ENCODE measurements at regions not wholly inside any gene's neighbourhood (a gene's known extent, or its start where the extent isn't known, plus 50 kb on each side); places are given as distances from the start of the nearest gene placed in this dataset.

DNA sequence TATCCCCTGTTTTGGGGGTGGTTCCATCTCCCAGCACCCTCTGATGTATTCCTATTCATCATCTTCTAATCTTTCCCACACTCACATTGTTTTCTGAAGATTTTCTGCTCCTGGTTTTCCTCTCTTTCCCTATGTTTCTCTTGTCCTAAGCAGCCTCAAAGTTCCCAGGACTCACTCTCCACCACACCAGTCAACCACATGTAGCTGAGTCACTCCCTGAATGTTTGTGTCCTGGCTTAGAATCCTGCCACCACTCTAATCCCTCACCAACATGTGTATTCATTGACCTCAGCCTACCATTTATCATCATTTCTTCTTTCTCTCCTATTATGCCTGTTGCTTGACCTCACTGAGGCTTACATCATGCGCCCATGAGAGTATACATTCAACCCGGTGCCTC lies 282.4 kb upstream of the ADAMTS16 start:
- TF ChIP-seq, protein P1, sequence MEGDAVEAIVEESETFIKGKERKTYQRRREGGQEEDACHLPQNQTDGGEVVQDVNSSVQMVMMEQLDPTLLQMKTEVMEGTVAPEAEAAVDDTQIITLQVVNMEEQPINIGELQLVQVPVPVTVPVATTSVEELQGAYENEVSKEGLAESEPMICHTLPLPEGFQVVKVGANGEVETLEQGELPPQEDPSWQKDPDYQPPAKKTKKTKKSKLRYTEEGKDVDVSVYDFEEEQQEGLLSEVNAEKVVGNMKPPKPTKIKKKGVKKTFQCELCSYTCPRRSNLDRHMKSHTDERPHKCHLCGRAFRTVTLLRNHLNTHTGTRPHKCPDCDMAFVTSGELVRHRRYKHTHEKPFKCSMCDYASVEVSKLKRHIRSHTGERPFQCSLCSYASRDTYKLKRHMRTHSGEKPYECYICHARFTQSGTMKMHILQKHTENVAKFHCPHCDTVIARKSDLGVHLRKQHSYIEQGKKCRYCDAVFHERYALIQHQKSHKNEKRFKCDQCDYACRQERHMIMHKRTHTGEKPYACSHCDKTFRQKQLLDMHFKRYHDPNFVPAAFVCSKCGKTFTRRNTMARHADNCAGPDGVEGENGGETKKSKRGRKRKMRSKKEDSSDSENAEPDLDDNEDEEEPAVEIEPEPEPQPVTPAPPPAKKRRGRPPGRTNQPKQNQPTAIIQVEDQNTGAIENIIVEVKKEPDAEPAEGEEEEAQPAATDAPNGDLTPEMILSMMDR (IDR thresholded peaks at IDR 0.05): no peak
- TF ChIP-seq POLR2A (IDR thresholded peaks at IDR 0.05): no peak

Data from Peyer's patch (tissue), 4 donors.